NCI-H2029 treated with DMSO at 0.1 percent for 48 hours (cell line): ENCODE measurements at regions not wholly inside any gene's neighbourhood (a gene's known extent, or its start where the extent isn't known, plus 50 kb on each side); places are given as distances from the start of the nearest gene placed in this dataset.

ENCODE experiments used
- DNase-seq: peaks from one replicate; lab custom pipeline; 2025; lab: John Stamatoyannopoulos, UW

GRCh38 chr2:65842104-65842503 is 409.7 kb upstream of the SPRED2 start:
- no peak for DNase-seq

- no peak for DNase-seq
Observed at GRCh38 chr2:65835975-65836549, 403.7 kb upstream of the SPRED2 start.

- DNase-seq: no peak
Observed at GRCh38 chr2:65834771-65835475, 402.5 kb upstream of the SPRED2 start.

GRCh38 chr2:65834062-65834461 is 401.7 kb upstream of the SPRED2 start:
- DNase-seq: no peak

- no peak for DNase-seq
Observed at GRCh38 chr2:65831509-65831908, 399.1 kb upstream of the SPRED2 start.

GRCh38 chr2:65826567-65826966 is 394.2 kb upstream of the SPRED2 start:
- no peak for DNase-seq

- no peak for DNase-seq
Observed at GRCh38 chr2:65823511-65823910, 391.1 kb upstream of the SPRED2 start.

GRCh38 chr2:65820454-65820853 is 388.1 kb upstream of the SPRED2 start:
- no peak for DNase-seq

- no peak for DNase-seq
Observed at GRCh38 chr2:65819963-65820362, 387.6 kb upstream of the SPRED2 start.

GRCh38 chr2:65818873-65819451 is 386.6 kb upstream of the SPRED2 start:
- DNase-seq: no peak

GRCh38 chr2:65813631-65814173 is 381.3 kb upstream of the SPRED2 start:
- no peak for DNase-seq

- DNase-seq: no peak
Observed at GRCh38 chr2:65812887-65813286, 380.5 kb upstream of the SPRED2 start.

GRCh38 chr2:65807942-65808341 is 375.5 kb upstream of the SPRED2 start:
- no peak for DNase-seq

- DNase-seq: no peak
Observed at GRCh38 chr2:65804777-65805176, 372.4 kb upstream of the SPRED2 start.

GRCh38 chr2:65802298-65802942 is 370.0 kb upstream of the SPRED2 start:
- DNase-seq: no peak

- no peak for DNase-seq
Observed at GRCh38 chr2:65800998-65801397, 368.6 kb upstream of the SPRED2 start.

GRCh38 chr2:65799141-65799854 is 366.9 kb upstream of the SPRED2 start:
- no peak for DNase-seq

GRCh38 chr2:65798641-65799040 is 366.2 kb upstream of the SPRED2 start:
- DNase-seq: no peak

GRCh38 chr2:65794994-65795393 is 362.6 kb upstream of the SPRED2 start:
- DNase-seq: no peak

GRCh38 chr2:65791404-65791975 is 359.1 kb upstream of the SPRED2 start:
- no peak for DNase-seq

GRCh38 chr2:65790676-65790935 is 358.2 kb upstream of the SPRED2 start:
- DNase-seq: no peak
